H9 (cell line): ENCODE measurements at regions not wholly inside any gene's neighbourhood (a gene's known extent, or its start where the extent isn't known, plus 50 kb on each side); places are given as distances from the start of the nearest gene placed in this dataset.

Experiments used
- DNase-seq: peaks from one replicate; pipeline ENCODE4 v3.0.0-alpha.2; 2017
- H2AFZ ChIP-seq: one replicate; pipeline ENCODE4 v1.6.1; 2013; ENCODE audit warnings: mild to moderate bottlenecking, low read length, control low read depth, moderate library complexity
- H2AK5ac ChIP-seq: 2 replicates; pipeline ENCODE4 v1.6.1; 2013; ENCODE audit warnings: low read length, control low read depth, mixed read lengths; ENCODE audit not compliant: insufficient read length
- H2BK120ac ChIP-seq: one replicate; pipeline ENCODE4 v1.6.1; 2013; ENCODE audit warnings: low read depth, mild to moderate bottlenecking, low read length, control low read depth, inconsistent platforms; ENCODE audit not compliant: poor library complexity, severe bottlenecking
- H2BK12ac ChIP-seq: 2 replicates; pipeline ENCODE4 v1.6.1; 2013; ENCODE audit warnings: low read length, control low read depth, mixed read lengths, low read depth; ENCODE audit not compliant: insufficient read length
- H2BK15ac ChIP-seq: 2 replicates; pipeline ENCODE4 v1.6.1; 2013; ENCODE audit warnings: low read depth, low read length, control low read depth
- H2BK20ac ChIP-seq: one replicate; pipeline ENCODE4 v1.6.1; 2013; ENCODE audit warnings: low read depth, mild to moderate bottlenecking, low read length, control low read depth, inconsistent platforms; ENCODE audit not compliant: poor library complexity, severe bottlenecking
- H2BK5ac ChIP-seq: 2 replicates; pipeline ENCODE4 v1.6.1; 2013; ENCODE audit warnings: low read length, control low read depth, mixed read lengths; ENCODE audit not compliant: insufficient read length
- H3K14ac ChIP-seq: 2 replicates; pipeline ENCODE4 v1.6.1; 2013; ENCODE audit warnings: low read length, control low read depth; ENCODE audit not compliant: insufficient read depth
- H3K18ac ChIP-seq: 2 replicates; pipeline ENCODE4 v1.6.1; 2013; ENCODE audit warnings: low read depth, mild to moderate bottlenecking, mixed read lengths, low read length, control low read depth; ENCODE audit not compliant: insufficient read length
- H3K23ac ChIP-seq: 2 replicates; pipeline ENCODE4 v1.6.1; 2013; ENCODE audit warnings: low read length, control low read depth, mixed read lengths, low read depth; ENCODE audit not compliant: insufficient read length
- H3K23me2 ChIP-seq: 2 replicates; pipeline ENCODE4 v1.6.1; 2013; ENCODE audit warnings: low read depth, mild to moderate bottlenecking, mixed read lengths, low read length, control low read depth; ENCODE audit not compliant: insufficient read length, poor library complexity, severe bottlenecking
- H3K27ac ChIP-seq: 2 replicates; pipeline ENCODE4 v1.5.1; 2013; ENCODE audit warnings: low read length, control low read depth, mixed read lengths, low read depth; ENCODE audit not compliant: insufficient read length
- H3K27me3 ChIP-seq: 2 replicates; pipeline ENCODE4 v1.6.1; 2013; ENCODE audit warnings: low read length, control low read depth, inconsistent platforms; ENCODE audit not compliant: insufficient read depth
- H3K4ac ChIP-seq: 2 replicates; pipeline ENCODE4 v1.6.1; 2013; ENCODE audit warnings: low read depth, mild to moderate bottlenecking, control low read depth, inconsistent platforms, low read length, moderate library complexity
- H3K4me1 ChIP-seq: 2 replicates; pipeline ENCODE4 v1.6.1; 2013; ENCODE audit warnings: low read length, control low read depth, inconsistent platforms; ENCODE audit not compliant: insufficient read depth
- H3K4me2 ChIP-seq: 2 replicates; pipeline ENCODE4 v1.6.1; 2013; ENCODE audit warnings: low read length, control low read depth, mixed read lengths; ENCODE audit not compliant: insufficient read length, insufficient read depth
- H3K56ac ChIP-seq: 2 replicates; pipeline ENCODE4 v1.6.1; 2013; ENCODE audit warnings: low read depth, mild to moderate bottlenecking, mixed read lengths, low read length, control low read depth; ENCODE audit not compliant: insufficient read length
- H3K79me1 ChIP-seq: 2 replicates; pipeline ENCODE4 v1.6.1; 2013; ENCODE audit warnings: low read depth, mild to moderate bottlenecking, moderate library complexity, low read length, control low read depth, inconsistent platforms; ENCODE audit not compliant: insufficient read depth, poor library complexity, severe bottlenecking
- H3K79me2 ChIP-seq: 2 replicates; pipeline ENCODE4 v1.6.1; 2013; ENCODE audit warnings: low read length, control low read depth, inconsistent platforms; ENCODE audit not compliant: insufficient read depth
- H3K9ac ChIP-seq: 2 replicates; pipeline ENCODE4 v1.6.1; 2013; ENCODE audit warnings: low read length, control low read depth, mixed read lengths; ENCODE audit not compliant: insufficient read length; ENCODE audit errors: extremely low read depth
- H3K9me3 ChIP-seq: one replicate; pipeline ENCODE4 v1.6.1; 2013; ENCODE audit warnings: low read depth, low read length, inconsistent platforms; ENCODE audit not compliant: control insufficient read depth
- H3T11ph ChIP-seq: one replicate; pipeline ENCODE4 v1.6.1; 2013; ENCODE audit warnings: mild to moderate bottlenecking, low read length, control low read depth, inconsistent platforms
- H4K20me1 ChIP-seq: one replicate; pipeline ENCODE4 v1.6.1; 2013; ENCODE audit not compliant: control insufficient read depth, insufficient read length, insufficient read depth
- H4K5ac ChIP-seq: 2 replicates; pipeline ENCODE4 v1.6.1; 2013; ENCODE audit warnings: low read depth, mild to moderate bottlenecking, mixed read lengths, low read length, control low read depth; ENCODE audit not compliant: insufficient read length
- H4K8ac ChIP-seq: replicated peaks from 2 replicates; pipeline ENCODE4 v1.6.1; 2013; ENCODE audit warnings: low read length, control low read depth, mixed read lengths, low read depth; ENCODE audit not compliant: insufficient read length
- H4K91ac ChIP-seq: 2 replicates; pipeline ENCODE4 v1.6.1; 2013; ENCODE audit warnings: low read depth, mild to moderate bottlenecking, moderate library complexity, mixed read lengths, low read length, control low read depth; ENCODE audit not compliant: insufficient read length
- H3K27ac Mint-ChIP-seq, 3 experiments: 2 replicates in 2 of 3; 3 replicates in 1 of 3; pipeline ENCODE4 v1.8.0; 2020 to 2021; ENCODE audit warnings: mixed read lengths in 3 of 3, mild to moderate bottlenecking in 1 of 3, moderate library complexity in 1 of 3
- H3K27me3 Mint-ChIP-seq: 2 replicates; pipeline ENCODE4 v1.8.0; 2021; ENCODE audit warnings: low read depth, mild to moderate bottlenecking, moderate library complexity, mixed read lengths
- H3K36me3 Mint-ChIP-seq, 3 experiments: 2 replicates in 2 of 3; 3 replicates in 1 of 3; pipeline ENCODE4 v1.8.0; 2020 to 2021; ENCODE audit warnings: low read depth in 3 of 3, mixed read lengths in 3 of 3; ENCODE audit not compliant: insufficient read depth in 1 of 3
- H3K4me1 Mint-ChIP-seq, 2 experiments: 2 replicates each; pipeline ENCODE4 v1.8.0; 2020; ENCODE audit warnings: mixed read lengths in 2 of 2
- H3K4me3 Mint-ChIP-seq, 2 experiments: 2 replicates in 1 of 2; 3 replicates in 1 of 2; pipeline ENCODE4 v1.8.0; 2020 to 2021; ENCODE audit warnings: mild to moderate bottlenecking in 2 of 2, mixed read lengths in 2 of 2, moderate library complexity in 1 of 2
- H3K9me3 Mint-ChIP-seq, 2 experiments: 2 replicates in 1 of 2; 3 replicates in 1 of 2; pipeline ENCODE4 v1.8.0; 2020; ENCODE audit warnings: mild to moderate bottlenecking in 2 of 2, mixed read lengths in 2 of 2, moderate library complexity in 1 of 2
- whole genome bisulfite sequencing: extraction: QIAGEN DNeasy Blood & Tissue Kit; methylation state at CpG from one replicate; pipeline ENCODE4 v1.1.7; 2013; ENCODE audit warnings: missing lambda C conversion rate, low lambda C conversion rate, mixed read lengths; ENCODE audit not compliant: insufficient read length; ENCODE audit errors: extremely low coverage; 5-methylcytosine and 5-hydroxymethylcytosine counted together
- TF ChIP-seq, protein P1 (sequence below): fragments of 200-600 bp; sonication (generic); conservative IDR thresholded peaks from 3 replicates; pipeline ENCODE4 v1.8.0; 2021; ENCODE audit warnings: antibody characterized with exemption, mild to moderate bottlenecking

DNA sequence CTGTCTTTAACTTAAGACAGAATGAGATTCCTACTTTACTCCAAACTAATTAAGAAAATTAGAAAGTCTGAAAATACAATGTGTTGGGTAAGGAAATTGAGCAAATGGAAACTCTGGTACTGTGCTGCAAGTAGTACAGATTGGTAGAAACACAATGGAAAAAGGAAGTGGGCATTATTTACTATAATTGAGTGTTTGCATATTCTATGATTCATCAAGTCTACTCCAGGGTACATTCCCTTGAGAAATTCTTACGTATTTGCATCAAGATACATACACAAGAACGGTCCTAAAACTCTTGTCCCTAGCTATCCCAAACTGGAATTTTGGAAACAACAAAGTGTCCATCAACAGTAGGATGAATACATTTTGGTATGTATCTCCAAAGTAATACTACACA, 123.5 kb upstream of the TARS1 start:
- Histone ChIP-seq H3K18ac (no peak overlapping the region), H3K79me1 (no peaks in the 10 kb centered on the region), H4K91ac (no peak overlapping the region), H3K9ac (no peak overlapping the region), H4K20me1 (no peaks in the 10 kb centered on the region), H3K23ac (no peak overlapping the region), H3T11ph (no peak overlapping the region), H2BK120ac (no peak overlapping the region), H2BK5ac (no peak overlapping the region), H4K5ac (no peak overlapping the region), H3K14ac (no peak overlapping the region), H2BK12ac (no peak overlapping the region), H2AFZ (no peak overlapping the region), H3K4me1 (no peaks in the 10 kb centered on the region), H3K23me2 (no peaks in the 10 kb centered on the region), H3K56ac (no peak overlapping the region), H2BK20ac (no peak overlapping the region), H3K27me3 (no peaks in the 10 kb centered on the region), H2AK5ac (no peak overlapping the region), H3K9me3 (no peaks in the 10 kb centered on the region), H3K4me2 (no peak overlapping the region), H3K4ac (no peak overlapping the region), H4K8ac (no peak overlapping the region), H2BK15ac (no peak overlapping the region), H3K27ac (no peak overlapping the region), H3K79me2 (no peaks in the 10 kb centered on the region)
- no peaks in the 10 kb centered on the region for H3K9me3 Mint-ChIP-seq
- no peaks in the 10 kb centered on the region for H3K36me3 Mint-ChIP-seq
- H3K27me3 Mint-ChIP-seq: no peaks in the 10 kb centered on the region
- no CpG with 5 or more reads among the region's 2 CpGs for WGBS
- H3K4me3 Mint-ChIP-seq: no peak overlapping the region
- no peaks in the 10 kb centered on the region for H3K4me1 Mint-ChIP-seq
- TF ChIP-seq, protein P1, sequence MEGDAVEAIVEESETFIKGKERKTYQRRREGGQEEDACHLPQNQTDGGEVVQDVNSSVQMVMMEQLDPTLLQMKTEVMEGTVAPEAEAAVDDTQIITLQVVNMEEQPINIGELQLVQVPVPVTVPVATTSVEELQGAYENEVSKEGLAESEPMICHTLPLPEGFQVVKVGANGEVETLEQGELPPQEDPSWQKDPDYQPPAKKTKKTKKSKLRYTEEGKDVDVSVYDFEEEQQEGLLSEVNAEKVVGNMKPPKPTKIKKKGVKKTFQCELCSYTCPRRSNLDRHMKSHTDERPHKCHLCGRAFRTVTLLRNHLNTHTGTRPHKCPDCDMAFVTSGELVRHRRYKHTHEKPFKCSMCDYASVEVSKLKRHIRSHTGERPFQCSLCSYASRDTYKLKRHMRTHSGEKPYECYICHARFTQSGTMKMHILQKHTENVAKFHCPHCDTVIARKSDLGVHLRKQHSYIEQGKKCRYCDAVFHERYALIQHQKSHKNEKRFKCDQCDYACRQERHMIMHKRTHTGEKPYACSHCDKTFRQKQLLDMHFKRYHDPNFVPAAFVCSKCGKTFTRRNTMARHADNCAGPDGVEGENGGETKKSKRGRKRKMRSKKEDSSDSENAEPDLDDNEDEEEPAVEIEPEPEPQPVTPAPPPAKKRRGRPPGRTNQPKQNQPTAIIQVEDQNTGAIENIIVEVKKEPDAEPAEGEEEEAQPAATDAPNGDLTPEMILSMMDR: no peak
- no peak overlapping the region for H3K27ac Mint-ChIP-seq
- DNase-seq: no peak
